ENCODE measurements at regions not wholly inside any gene's neighbourhood (a gene's known extent, or its start where the extent isn't known, plus 50 kb on each side); places are given as distances from the start of the nearest gene placed in this dataset.

DNA sequence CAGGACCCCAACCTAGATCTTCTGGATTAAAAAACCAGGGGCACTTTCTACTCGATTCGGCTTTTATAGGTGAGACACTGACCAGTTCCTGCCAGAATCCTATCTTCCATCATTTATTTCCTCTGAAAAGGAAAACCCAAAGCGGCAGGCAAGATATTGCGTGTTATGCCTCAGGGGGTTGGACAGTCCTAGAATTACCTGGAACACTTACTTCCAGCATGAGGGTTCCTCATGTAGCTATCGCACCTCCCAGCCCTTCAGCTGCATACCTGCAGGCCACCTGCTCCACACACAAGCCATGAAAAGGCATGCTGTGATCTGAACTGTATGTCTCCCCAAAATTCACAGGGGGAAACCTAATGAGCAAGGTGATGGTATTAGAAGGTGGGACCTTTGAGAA lies 58.3 kb upstream of the DLG1 start:
- Histone ChIP-seq H3K27me3 (ENCODE audit: control insufficient read depth in 4 of 4, insufficient read depth in 4 of 4, low read length in 3 of 4) (no peaks in the 10 kb centered on the region), H3K4me3 (ENCODE audit: low read depth in 1 of 3, low read length in 3 of 3) (no peak overlapping the region), H3K4me1 (ENCODE audit: control insufficient read depth in 4 of 4, insufficient read depth in 4 of 4, low read length in 3 of 4) (no peaks in the 10 kb centered on the region), H3K36me3 (ENCODE audit: control insufficient read depth in 4 of 4, insufficient read depth in 3 of 4, low read depth in 1 of 4, low read length in 3 of 4) (no peaks in the 10 kb centered on the region), H3K9me3 (ENCODE audit: control insufficient read depth in 4 of 4, low read length in 3 of 4) (peaks cover 0 to 4% (median 3%) of the 10 kb centered on the region in 4 donors), H3K27ac (ENCODE audit: low read depth in 1 of 2, low read length in 2 of 2) (no peak overlapping the region), H3K9ac (ENCODE audit: low read depth in 1 of 2, low read length in 2 of 2) (no peak overlapping the region)
- TF ChIP-seq RAD21 (IDR thresholded peaks at IDR 0.05) (no peak), NR2F2 (IDR thresholded peaks at IDR 0.05) (no peak), HNF4G (IDR thresholded peaks at IDR 0.05) (no peak), GABPA (IDR thresholded peaks at IDR 0.05 in 1 of 2, conservative IDR thresholded peaks at IDR 0.05 in 1 of 2) (no peak), HNF4A (conservative IDR thresholded peaks at IDR 0.05) (no peak), SP1 (IDR thresholded peaks at IDR 0.05) (no peak), YY1 (IDR thresholded peaks at IDR 0.05) (no peak), RXRA (IDR thresholded peaks at IDR 0.05) (no peak), ATF3 (IDR thresholded peaks at IDR 0.05) (no peak), JUND (IDR thresholded peaks at IDR 0.05) (no peak), FOXA1 (IDR thresholded peaks at IDR 0.05) (no peak), TAF1 (conservative IDR thresholded peaks at IDR 0.05) (no peak)
- TF ChIP-seq, protein P1, sequence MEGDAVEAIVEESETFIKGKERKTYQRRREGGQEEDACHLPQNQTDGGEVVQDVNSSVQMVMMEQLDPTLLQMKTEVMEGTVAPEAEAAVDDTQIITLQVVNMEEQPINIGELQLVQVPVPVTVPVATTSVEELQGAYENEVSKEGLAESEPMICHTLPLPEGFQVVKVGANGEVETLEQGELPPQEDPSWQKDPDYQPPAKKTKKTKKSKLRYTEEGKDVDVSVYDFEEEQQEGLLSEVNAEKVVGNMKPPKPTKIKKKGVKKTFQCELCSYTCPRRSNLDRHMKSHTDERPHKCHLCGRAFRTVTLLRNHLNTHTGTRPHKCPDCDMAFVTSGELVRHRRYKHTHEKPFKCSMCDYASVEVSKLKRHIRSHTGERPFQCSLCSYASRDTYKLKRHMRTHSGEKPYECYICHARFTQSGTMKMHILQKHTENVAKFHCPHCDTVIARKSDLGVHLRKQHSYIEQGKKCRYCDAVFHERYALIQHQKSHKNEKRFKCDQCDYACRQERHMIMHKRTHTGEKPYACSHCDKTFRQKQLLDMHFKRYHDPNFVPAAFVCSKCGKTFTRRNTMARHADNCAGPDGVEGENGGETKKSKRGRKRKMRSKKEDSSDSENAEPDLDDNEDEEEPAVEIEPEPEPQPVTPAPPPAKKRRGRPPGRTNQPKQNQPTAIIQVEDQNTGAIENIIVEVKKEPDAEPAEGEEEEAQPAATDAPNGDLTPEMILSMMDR (IDR thresholded peaks at IDR 0.05; ENCODE audit: low read depth, low read length, missing input control): no peak
- TF ChIP-seq, protein P2, sequence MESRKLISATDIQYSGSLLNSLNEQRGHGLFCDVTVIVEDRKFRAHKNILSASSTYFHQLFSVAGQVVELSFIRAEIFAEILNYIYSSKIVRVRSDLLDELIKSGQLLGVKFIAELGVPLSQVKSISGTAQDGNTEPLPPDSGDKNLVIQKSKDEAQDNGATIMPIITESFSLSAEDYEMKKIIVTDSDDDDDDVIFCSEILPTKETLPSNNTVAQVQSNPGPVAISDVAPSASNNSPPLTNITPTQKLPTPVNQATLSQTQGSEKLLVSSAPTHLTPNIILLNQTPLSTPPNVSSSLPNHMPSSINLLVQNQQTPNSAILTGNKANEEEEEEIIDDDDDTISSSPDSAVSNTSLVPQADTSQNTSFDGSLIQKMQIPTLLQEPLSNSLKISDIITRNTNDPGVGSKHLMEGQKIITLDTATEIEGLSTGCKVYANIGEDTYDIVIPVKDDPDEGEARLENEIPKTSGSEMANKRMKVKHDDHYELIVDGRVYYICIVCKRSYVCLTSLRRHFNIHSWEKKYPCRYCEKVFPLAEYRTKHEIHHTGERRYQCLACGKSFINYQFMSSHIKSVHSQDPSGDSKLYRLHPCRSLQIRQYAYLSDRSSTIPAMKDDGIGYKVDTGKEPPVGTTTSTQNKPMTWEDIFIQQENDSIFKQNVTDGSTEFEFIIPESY (IDR thresholded peaks at IDR 0.05): no peak
- TF ChIP-seq, protein P3, sequence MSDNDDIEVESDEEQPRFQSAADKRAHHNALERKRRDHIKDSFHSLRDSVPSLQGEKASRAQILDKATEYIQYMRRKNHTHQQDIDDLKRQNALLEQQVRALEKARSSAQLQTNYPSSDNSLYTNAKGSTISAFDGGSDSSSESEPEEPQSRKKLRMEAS (IDR thresholded peaks at IDR 0.05): no peak
- WGBS: 96% methylated on average over 5 of the region's 5 CpGs
- DNase-seq (ENCODE audit: low spot score): no peak

- WGBS: 74% methylated on average over 14 of the region's 14 CpGs
- no peaks in the 10 kb centered on the region for H3K4me1 ChIP-seq (ENCODE audit: control insufficient read depth in 4 of 4, insufficient read depth in 4 of 4, low read length in 3 of 4)
- H3K9ac ChIP-seq (ENCODE audit: low read depth in 1 of 2, low read length in 2 of 2): no peak overlapping the region
- H3K36me3 ChIP-seq (ENCODE audit: control insufficient read depth in 4 of 4, insufficient read depth in 3 of 4, low read depth in 1 of 4, low read length in 3 of 4): no peaks in the 10 kb centered on the region
- no peak for DNase-seq (ENCODE audit: low spot score)
- no peaks in the 10 kb centered on the region for H3K27me3 ChIP-seq (ENCODE audit: control insufficient read depth in 4 of 4, insufficient read depth in 4 of 4, low read length in 3 of 4)
- H3K9me3 ChIP-seq (ENCODE audit: control insufficient read depth in 4 of 4, low read length in 3 of 4): peaks cover 0 to 4% (median 3%) of the 10 kb centered on the region in 4 donors
- H3K27ac ChIP-seq (ENCODE audit: low read depth in 1 of 2, low read length in 2 of 2): no peak overlapping the region
- no peak overlapping the region for H3K4me3 ChIP-seq (ENCODE audit: low read depth in 1 of 3, low read length in 3 of 3)
- TF ChIP-seq NR2F2 (IDR thresholded peaks at IDR 0.05) (no peak), GABPA (IDR thresholded peaks at IDR 0.05 in 1 of 2, conservative IDR thresholded peaks at IDR 0.05 in 1 of 2) (no peak), HNF4A (conservative IDR thresholded peaks at IDR 0.05) (no peak), FOXA2 (IDR thresholded peaks at IDR 0.05) (no peak), JUND (IDR thresholded peaks at IDR 0.05) (no peak), ATF3 (IDR thresholded peaks at IDR 0.05) (no peak), YY1 (IDR thresholded peaks at IDR 0.05) (no peak), RAD21 (IDR thresholded peaks at IDR 0.05) (no peak), EGR1 (IDR thresholded peaks at IDR 0.05; ENCODE audit: low read depth in 2 of 2) (no peak), RXRA (IDR thresholded peaks at IDR 0.05) (no peak), TAF1 (conservative IDR thresholded peaks at IDR 0.05) (no peak), FOXA1 (IDR thresholded peaks at IDR 0.05) (no peak), HNF4G (IDR thresholded peaks at IDR 0.05) (no peak)
- TF ChIP-seq, protein P1 (IDR thresholded peaks at IDR 0.05; ENCODE audit: low read depth, low read length, missing input control): no peak
- TF ChIP-seq, protein P3 (IDR thresholded peaks at IDR 0.05): no peak
- TF ChIP-seq, protein P4, sequence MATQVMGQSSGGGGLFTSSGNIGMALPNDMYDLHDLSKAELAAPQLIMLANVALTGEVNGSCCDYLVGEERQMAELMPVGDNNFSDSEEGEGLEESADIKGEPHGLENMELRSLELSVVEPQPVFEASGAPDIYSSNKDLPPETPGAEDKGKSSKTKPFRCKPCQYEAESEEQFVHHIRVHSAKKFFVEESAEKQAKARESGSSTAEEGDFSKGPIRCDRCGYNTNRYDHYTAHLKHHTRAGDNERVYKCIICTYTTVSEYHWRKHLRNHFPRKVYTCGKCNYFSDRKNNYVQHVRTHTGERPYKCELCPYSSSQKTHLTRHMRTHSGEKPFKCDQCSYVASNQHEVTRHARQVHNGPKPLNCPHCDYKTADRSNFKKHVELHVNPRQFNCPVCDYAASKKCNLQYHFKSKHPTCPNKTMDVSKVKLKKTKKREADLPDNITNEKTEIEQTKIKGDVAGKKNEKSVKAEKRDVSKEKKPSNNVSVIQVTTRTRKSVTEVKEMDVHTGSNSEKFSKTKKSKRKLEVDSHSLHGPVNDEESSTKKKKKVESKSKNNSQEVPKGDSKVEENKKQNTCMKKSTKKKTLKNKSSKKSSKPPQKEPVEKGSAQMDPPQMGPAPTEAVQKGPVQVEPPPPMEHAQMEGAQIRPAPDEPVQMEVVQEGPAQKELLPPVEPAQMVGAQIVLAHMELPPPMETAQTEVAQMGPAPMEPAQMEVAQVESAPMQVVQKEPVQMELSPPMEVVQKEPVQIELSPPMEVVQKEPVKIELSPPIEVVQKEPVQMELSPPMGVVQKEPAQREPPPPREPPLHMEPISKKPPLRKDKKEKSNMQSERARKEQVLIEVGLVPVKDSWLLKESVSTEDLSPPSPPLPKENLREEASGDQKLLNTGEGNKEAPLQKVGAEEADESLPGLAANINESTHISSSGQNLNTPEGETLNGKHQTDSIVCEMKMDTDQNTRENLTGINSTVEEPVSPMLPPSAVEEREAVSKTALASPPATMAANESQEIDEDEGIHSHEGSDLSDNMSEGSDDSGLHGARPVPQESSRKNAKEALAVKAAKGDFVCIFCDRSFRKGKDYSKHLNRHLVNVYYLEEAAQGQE (IDR thresholded peaks at IDR 0.05): no peak
- TF ChIP-seq, protein P2 (IDR thresholded peaks at IDR 0.05): no peak
Observed at GRCh38 chr3:197356275-197356674, 57.9 kb upstream of the DLG1 start.

Data from liver (tissue), 8 donors.